ENCODE measurements at regions not wholly inside any gene's neighbourhood (a gene's known extent, or its start where the extent isn't known, plus 50 kb on each side); places are given as distances from the start of the nearest gene placed in this dataset.

DNA sequence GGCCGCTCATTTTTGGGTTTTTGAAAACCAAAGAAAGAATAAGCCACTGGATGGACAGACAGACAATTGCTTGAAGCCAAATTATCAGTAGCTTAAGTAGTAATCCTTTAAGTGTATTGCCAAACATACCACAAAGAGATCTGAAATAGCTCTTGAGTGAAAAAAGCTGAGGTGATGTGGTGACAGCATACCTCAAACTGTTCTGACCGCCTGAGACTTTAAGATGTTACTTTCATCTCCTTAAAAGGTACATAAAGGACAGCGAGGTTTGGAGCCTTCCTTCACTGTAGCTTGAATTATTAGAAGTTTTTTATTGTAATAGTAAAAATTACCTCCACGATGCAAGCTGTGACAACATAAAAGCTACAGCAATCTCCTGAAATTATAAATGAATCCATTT, 271.5 kb upstream of the FAM241A start:
- Histone ChIP-seq H3K36me3 (ENCODE audit: control insufficient read depth in 2 of 3, insufficient read depth in 3 of 3, low read length in 3 of 3) (no peaks in the 10 kb centered on the region), H3K27ac (ENCODE audit: low read depth in 2 of 2, low read length in 2 of 2) (no peak overlapping the region), H3K4me1 (ENCODE audit: control insufficient read depth in 2 of 3, insufficient read depth in 2 of 3, low read depth in 1 of 3, low read length in 3 of 3) (no peaks in the 10 kb centered on the region), H3K9me3 (ENCODE audit: control insufficient read depth in 2 of 3, insufficient read depth in 1 of 3, low read length in 3 of 3) (no peaks in the 10 kb centered on the region), H3K4me3 (ENCODE audit: low read length in 3 of 3) (no peak overlapping the region), H3K9ac (ENCODE audit: low read length in 3 of 3) (no peak overlapping the region), H3K27me3 (ENCODE audit: control insufficient read depth, insufficient read depth, low read length) (no peaks in the 10 kb centered on the region)
- intact Hi-C loops (cut with DNase I), result no loop called here
- TF ChIP-seq, protein P1, sequence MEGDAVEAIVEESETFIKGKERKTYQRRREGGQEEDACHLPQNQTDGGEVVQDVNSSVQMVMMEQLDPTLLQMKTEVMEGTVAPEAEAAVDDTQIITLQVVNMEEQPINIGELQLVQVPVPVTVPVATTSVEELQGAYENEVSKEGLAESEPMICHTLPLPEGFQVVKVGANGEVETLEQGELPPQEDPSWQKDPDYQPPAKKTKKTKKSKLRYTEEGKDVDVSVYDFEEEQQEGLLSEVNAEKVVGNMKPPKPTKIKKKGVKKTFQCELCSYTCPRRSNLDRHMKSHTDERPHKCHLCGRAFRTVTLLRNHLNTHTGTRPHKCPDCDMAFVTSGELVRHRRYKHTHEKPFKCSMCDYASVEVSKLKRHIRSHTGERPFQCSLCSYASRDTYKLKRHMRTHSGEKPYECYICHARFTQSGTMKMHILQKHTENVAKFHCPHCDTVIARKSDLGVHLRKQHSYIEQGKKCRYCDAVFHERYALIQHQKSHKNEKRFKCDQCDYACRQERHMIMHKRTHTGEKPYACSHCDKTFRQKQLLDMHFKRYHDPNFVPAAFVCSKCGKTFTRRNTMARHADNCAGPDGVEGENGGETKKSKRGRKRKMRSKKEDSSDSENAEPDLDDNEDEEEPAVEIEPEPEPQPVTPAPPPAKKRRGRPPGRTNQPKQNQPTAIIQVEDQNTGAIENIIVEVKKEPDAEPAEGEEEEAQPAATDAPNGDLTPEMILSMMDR (IDR thresholded peaks at IDR 0.05; ENCODE audit: borderline replicate concordance, extremely low read depth, insufficient read depth), result no peak
- FAIRE-seq (no peak), DNase-seq (no peak)

DNA sequence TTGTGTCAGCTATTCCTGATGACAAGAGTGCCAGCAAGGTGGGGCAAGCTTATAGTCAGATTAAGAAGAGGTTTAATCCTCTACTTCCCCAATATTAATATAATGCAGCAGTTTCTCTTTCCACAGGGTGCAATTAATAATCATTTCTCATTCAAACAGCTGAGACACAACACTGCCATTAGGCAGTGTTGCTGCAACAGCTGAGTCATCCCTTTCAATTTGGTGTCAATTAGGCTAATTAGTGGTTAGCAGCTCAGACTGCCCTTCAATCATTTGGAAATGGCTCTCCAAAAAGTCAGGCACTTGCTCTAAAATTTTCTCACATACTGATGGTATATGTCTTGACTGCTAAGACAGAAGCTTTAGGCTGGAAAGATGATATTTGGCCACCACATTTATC, 265.7 kb upstream of the FAM241A start:
- FAIRE-seq (no peak), DNase-seq (no peak)
- no peak overlapping the region for H3K9ac ChIP-seq (ENCODE audit: low read length in 3 of 3)
- TF ChIP-seq, protein P1 (IDR thresholded peaks at IDR 0.05; ENCODE audit: borderline replicate concordance, extremely low read depth, insufficient read depth), result no peak
- H3K27me3 ChIP-seq (ENCODE audit: control insufficient read depth, insufficient read depth, low read length), result no peaks in the 10 kb centered on the region
- intact Hi-C loops (cut with DNase I), result no loop called here
- no peak overlapping the region for H3K4me3 ChIP-seq (ENCODE audit: low read length in 3 of 3)
- no peaks in the 10 kb centered on the region for H3K4me1 ChIP-seq (ENCODE audit: control insufficient read depth in 2 of 3, insufficient read depth in 2 of 3, low read depth in 1 of 3, low read length in 3 of 3)
- no peak overlapping the region for H3K27ac ChIP-seq (ENCODE audit: low read depth in 2 of 2, low read length in 2 of 2)
- no peaks in the 10 kb centered on the region for H3K9me3 ChIP-seq (ENCODE audit: control insufficient read depth in 2 of 3, insufficient read depth in 1 of 3, low read length in 3 of 3)
- no peaks in the 10 kb centered on the region for H3K36me3 ChIP-seq (ENCODE audit: control insufficient read depth in 2 of 3, insufficient read depth in 3 of 3, low read length in 3 of 3)

DNA sequence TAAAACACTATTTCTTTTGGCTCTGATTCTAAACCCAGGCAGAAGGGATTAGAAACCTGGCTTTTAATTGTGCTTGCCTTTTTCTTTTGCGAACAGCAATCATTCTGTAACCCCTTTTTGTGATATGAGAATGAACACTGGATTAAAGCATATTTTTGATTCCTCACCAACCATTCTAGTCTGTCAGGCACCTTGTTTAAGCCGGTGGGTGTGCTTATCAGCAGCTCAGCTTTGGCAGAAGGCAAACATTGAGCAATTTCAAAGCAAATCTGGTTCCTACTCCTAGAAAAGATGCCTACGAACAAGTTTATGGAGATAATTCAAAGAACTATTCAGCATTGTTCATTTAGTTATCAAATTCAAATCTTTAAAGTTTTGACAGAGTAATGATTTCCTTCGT, 265.1 kb upstream of the FAM241A start:
- H3K9me3 ChIP-seq (ENCODE audit: control insufficient read depth in 2 of 3, insufficient read depth in 1 of 3, low read length in 3 of 3), result no peaks in the 10 kb centered on the region
- no peak overlapping the region for H3K9ac ChIP-seq (ENCODE audit: low read length in 3 of 3)
- DNase-seq (no peak), FAIRE-seq (no peak)
- H3K27ac ChIP-seq (ENCODE audit: low read depth in 2 of 2, low read length in 2 of 2), result no peak overlapping the region
- no peaks in the 10 kb centered on the region for H3K36me3 ChIP-seq (ENCODE audit: control insufficient read depth in 2 of 3, insufficient read depth in 3 of 3, low read length in 3 of 3)
- TF ChIP-seq, protein P1 (IDR thresholded peaks at IDR 0.05; ENCODE audit: borderline replicate concordance, extremely low read depth, insufficient read depth), result no peak
- no peaks in the 10 kb centered on the region for H3K27me3 ChIP-seq (ENCODE audit: control insufficient read depth, insufficient read depth, low read length)
- intact Hi-C loops (cut with DNase I), result no loop called here
- H3K4me3 ChIP-seq (ENCODE audit: low read length in 3 of 3), result no peak overlapping the region
- no peaks in the 10 kb centered on the region for H3K4me1 ChIP-seq (ENCODE audit: control insufficient read depth in 2 of 3, insufficient read depth in 2 of 3, low read depth in 1 of 3, low read length in 3 of 3)

GRCh38 chr4:111883557-111883999, 261.7 kb upstream of the FAM241A start:
- intact Hi-C loops (cut with DNase I), result no loop called here
- Histone ChIP-seq H3K4me3 (ENCODE audit: low read length in 3 of 3) (no peak overlapping the region), H3K27me3 (ENCODE audit: control insufficient read depth, insufficient read depth, low read length) (no peaks in the 10 kb centered on the region), H3K9ac (ENCODE audit: low read length in 3 of 3) (no peak overlapping the region), H3K27ac (ENCODE audit: low read depth in 2 of 2, low read length in 2 of 2) (no peak overlapping the region), H3K4me1 (ENCODE audit: control insufficient read depth in 2 of 3, insufficient read depth in 2 of 3, low read depth in 1 of 3, low read length in 3 of 3) (no peaks in the 10 kb centered on the region), H3K9me3 (ENCODE audit: control insufficient read depth in 2 of 3, insufficient read depth in 1 of 3, low read length in 3 of 3) (no peaks in the 10 kb centered on the region), H3K36me3 (ENCODE audit: control insufficient read depth in 2 of 3, insufficient read depth in 3 of 3, low read length in 3 of 3) (no peaks in the 10 kb centered on the region)
- no peak for FAIRE-seq
- TF ChIP-seq, protein P1 (IDR thresholded peaks at IDR 0.05; ENCODE audit: borderline replicate concordance, extremely low read depth, insufficient read depth), result no peak
- DNase-seq, result peak in 3 of 5 donors; percentile 15 to 72 (median 58)
